ENCODE measurements at regions not wholly inside any gene's neighbourhood (a gene's known extent, or its start where the extent isn't known, plus 50 kb on each side); places are given as distances from the start of the nearest gene placed in this dataset.
"Not testable (repeated sequence)": the region's sequence is repeated elsewhere in the genome, so short reads cannot be mapped to it uniquely, and the experiment has no call there.

DNA sequence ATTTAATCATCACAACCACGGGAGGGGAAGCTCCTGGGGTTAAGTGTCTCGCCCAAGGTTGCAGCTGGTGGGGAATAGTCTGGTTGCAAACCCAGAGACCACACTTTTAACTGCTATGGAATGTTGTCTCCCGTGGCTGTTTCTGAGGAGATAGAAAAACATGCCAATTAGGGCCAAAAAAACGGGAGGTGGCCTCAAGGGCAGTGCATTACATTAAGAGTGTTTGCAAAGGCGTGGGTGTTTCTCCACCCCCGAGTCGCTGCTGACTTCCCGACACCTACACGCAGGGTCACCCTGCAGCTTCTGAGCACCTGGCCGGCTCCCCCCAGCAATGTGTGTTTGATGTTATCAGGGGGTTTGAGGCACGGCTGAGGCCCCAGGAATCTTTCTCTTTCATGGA lies 116.1 kb downstream of the NPIPA7 start:
- not testable (repeated sequence) for H3K4me1 ChIP-seq (ENCODE audit: control insufficient read depth, insufficient read depth, low read depth, low read length); H3K27ac ChIP-seq (ENCODE audit: low read length, poor library complexity, severe bottlenecking); H3K4me3 ChIP-seq (ENCODE audit: insufficient read depth in 1 of 2, low read depth in 1 of 2, low read length in 2 of 2); H3K9me3 ChIP-seq (ENCODE audit: control insufficient read depth, low read length); H2AFZ ChIP-seq (ENCODE audit: low read depth, low read length); H3K79me1 ChIP-seq (replicated peaks; ENCODE audit: low read length, poor library complexity, severe bottlenecking); DNase-seq; H2AK5ac ChIP-seq (ENCODE audit: low read length, severe bottlenecking); H4K91ac ChIP-seq (ENCODE audit: low read length); H3K14ac ChIP-seq (ENCODE audit: low read length in 2 of 2); H3K9ac ChIP-seq (ENCODE audit: low read length); H2BK5ac ChIP-seq (ENCODE audit: low read depth, low read length, poor library complexity, severe bottlenecking); H2BK15ac ChIP-seq (ENCODE audit: low read depth, poor library complexity, severe bottlenecking); H3K18ac ChIP-seq (ENCODE audit: low read depth in 1 of 2, low read length in 2 of 2); H2BK120ac ChIP-seq (ENCODE audit: low read depth, low read length); H3K23ac ChIP-seq (ENCODE audit: low read length in 2 of 2); H2BK12ac ChIP-seq (ENCODE audit: low read length in 2 of 2); H3K4ac ChIP-seq (ENCODE audit: low read depth in 1 of 2, low read length in 2 of 2); H3K27me3 ChIP-seq (ENCODE audit: control insufficient read depth in 1 of 2, insufficient read depth in 1 of 2, low read length in 2 of 2); H3K36me3 ChIP-seq (ENCODE audit: control insufficient read depth in 1 of 2, insufficient read depth in 2 of 2, low read depth in 1 of 2, low read length in 2 of 2); H3K4me2 ChIP-seq (ENCODE audit: low read length, poor library complexity, severe bottlenecking); H4K8ac ChIP-seq (ENCODE audit: low read length)
- no CpG with 5 or more reads among the region's 11 CpGs for WGBS

DNA sequence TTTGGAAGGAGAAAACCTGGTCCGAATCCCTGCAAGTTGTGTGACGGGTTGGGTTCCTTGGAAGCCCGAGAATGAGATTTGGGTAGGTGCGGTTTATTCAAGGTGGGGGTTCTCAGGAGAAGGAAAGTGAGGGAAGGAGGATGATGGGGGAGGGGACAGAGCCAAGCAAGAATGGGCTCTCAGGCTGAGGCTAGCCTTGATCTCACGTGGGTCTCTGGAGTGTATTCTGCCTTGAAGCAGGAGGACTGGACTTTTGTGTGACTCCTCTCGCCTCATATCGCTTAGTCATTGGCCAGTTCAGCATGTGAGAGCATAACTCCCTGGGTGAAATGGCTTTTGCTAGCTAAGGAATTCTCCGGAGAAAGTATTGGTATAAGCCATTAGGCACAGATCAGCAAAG lies 120.9 kb downstream of the NPIPA7 start:
- H3K27ac ChIP-seq (ENCODE audit: low read length, poor library complexity, severe bottlenecking); H3K79me1 ChIP-seq (replicated peaks; ENCODE audit: low read length, poor library complexity, severe bottlenecking); H2AK5ac ChIP-seq (ENCODE audit: low read length, severe bottlenecking); H3K9me3 ChIP-seq (ENCODE audit: control insufficient read depth, low read length); H2BK12ac ChIP-seq (ENCODE audit: low read length in 2 of 2); H3K14ac ChIP-seq (ENCODE audit: low read length in 2 of 2); DNase-seq; H2AFZ ChIP-seq (ENCODE audit: low read depth, low read length); H3K27me3 ChIP-seq (ENCODE audit: control insufficient read depth in 1 of 2, insufficient read depth in 1 of 2, low read length in 2 of 2); H4K8ac ChIP-seq (ENCODE audit: low read length); H3K23ac ChIP-seq (ENCODE audit: low read length in 2 of 2); H3K18ac ChIP-seq (ENCODE audit: low read depth in 1 of 2, low read length in 2 of 2); H4K91ac ChIP-seq (ENCODE audit: low read length); H3K4me2 ChIP-seq (ENCODE audit: low read length, poor library complexity, severe bottlenecking); H3K4me1 ChIP-seq (ENCODE audit: control insufficient read depth, insufficient read depth, low read depth, low read length); H3K9ac ChIP-seq (ENCODE audit: low read length); H2BK15ac ChIP-seq (ENCODE audit: low read depth, poor library complexity, severe bottlenecking); H3K4me3 ChIP-seq (ENCODE audit: insufficient read depth in 1 of 2, low read depth in 1 of 2, low read length in 2 of 2); H3K4ac ChIP-seq (ENCODE audit: low read depth in 1 of 2, low read length in 2 of 2); H3K36me3 ChIP-seq (ENCODE audit: control insufficient read depth in 1 of 2, insufficient read depth in 2 of 2, low read depth in 1 of 2, low read length in 2 of 2); H2BK120ac ChIP-seq (ENCODE audit: low read depth, low read length); H2BK5ac ChIP-seq (ENCODE audit: low read depth, low read length, poor library complexity, severe bottlenecking): not testable (repeated sequence)
- WGBS = no CpG with 5 or more reads among the region's 8 CpGs

DNA sequence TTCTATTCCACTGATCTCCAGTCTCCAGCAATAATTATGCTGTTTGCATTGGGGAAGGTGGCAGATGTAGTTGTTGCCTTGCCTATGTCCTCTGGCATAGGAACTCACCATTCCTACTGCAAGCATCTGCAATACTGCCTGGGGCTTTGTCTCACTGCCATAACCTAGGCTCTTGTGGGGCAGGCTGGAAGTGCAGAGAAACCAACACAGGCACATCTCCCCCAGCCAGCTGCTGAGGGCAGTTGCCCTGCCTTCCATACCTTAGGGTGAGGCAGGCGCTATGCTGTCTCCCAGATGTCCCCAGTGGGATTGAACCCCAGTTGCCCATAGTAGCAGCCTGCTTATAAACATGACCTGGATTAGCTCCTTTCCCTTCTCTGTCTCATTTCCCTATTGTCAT lies 128.1 kb downstream of the NPIPA7 start:
- WGBS = no CpG with 5 or more reads among the region's 1 CpG
- not testable (repeated sequence) for DNase-seq

DNA sequence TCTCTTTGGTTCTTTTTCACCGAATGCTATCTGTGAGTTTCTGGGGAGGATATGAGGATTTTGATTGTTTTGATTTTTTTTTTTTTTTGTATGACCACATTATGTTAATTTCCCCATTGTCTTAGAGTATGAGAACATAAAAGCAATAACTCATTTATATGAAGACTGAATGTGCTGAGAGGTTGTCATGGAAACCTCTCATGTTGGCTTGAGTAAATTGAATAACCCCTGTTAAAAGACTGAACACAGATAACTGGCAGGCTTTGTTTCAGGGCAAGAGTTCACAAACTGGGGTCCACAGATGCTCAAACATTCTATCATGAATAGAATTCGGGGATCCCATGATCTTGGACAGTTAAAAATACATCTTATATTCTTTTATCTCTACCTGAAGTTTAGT lies 129.4 kb downstream of the NPIPA7 start:
- H4K8ac ChIP-seq (ENCODE audit: low read length); DNase-seq; H2BK120ac ChIP-seq (ENCODE audit: low read depth, low read length); H2BK15ac ChIP-seq (ENCODE audit: low read depth, poor library complexity, severe bottlenecking); H4K91ac ChIP-seq (ENCODE audit: low read length); H3K4me3 ChIP-seq (ENCODE audit: insufficient read depth in 1 of 2, low read depth in 1 of 2, low read length in 2 of 2); H3K4me1 ChIP-seq (ENCODE audit: control insufficient read depth, insufficient read depth, low read depth, low read length); H3K27ac ChIP-seq (ENCODE audit: low read length, poor library complexity, severe bottlenecking); H2BK12ac ChIP-seq (ENCODE audit: low read length in 2 of 2); H2AK5ac ChIP-seq (ENCODE audit: low read length, severe bottlenecking); H3K18ac ChIP-seq (ENCODE audit: low read depth in 1 of 2, low read length in 2 of 2); H2BK5ac ChIP-seq (ENCODE audit: low read depth, low read length, poor library complexity, severe bottlenecking); H3K4me2 ChIP-seq (ENCODE audit: low read length, poor library complexity, severe bottlenecking); H3K23ac ChIP-seq (ENCODE audit: low read length in 2 of 2); H3K27me3 ChIP-seq (ENCODE audit: control insufficient read depth in 1 of 2, insufficient read depth in 1 of 2, low read length in 2 of 2); H2AFZ ChIP-seq (ENCODE audit: low read depth, low read length); H3K14ac ChIP-seq (ENCODE audit: low read length in 2 of 2); H3K9me3 ChIP-seq (ENCODE audit: control insufficient read depth, low read length); H3K36me3 ChIP-seq (ENCODE audit: control insufficient read depth in 1 of 2, insufficient read depth in 2 of 2, low read depth in 1 of 2, low read length in 2 of 2); H3K9ac ChIP-seq (ENCODE audit: low read length); H3K79me1 ChIP-seq (replicated peaks; ENCODE audit: low read length, poor library complexity, severe bottlenecking); H3K4ac ChIP-seq (ENCODE audit: low read depth in 1 of 2, low read length in 2 of 2): not testable (repeated sequence)
- no CpG with 5 or more reads among the region's 2 CpGs for WGBS

More for the DNA sequence above, 128.1 kb downstream of the NPIPA7 start:
- not testable (repeated sequence) for H3K79me1 ChIP-seq (replicated peaks; ENCODE audit: low read length, poor library complexity, severe bottlenecking); H3K18ac ChIP-seq (ENCODE audit: low read depth in 1 of 2, low read length in 2 of 2); H3K27me3 ChIP-seq (ENCODE audit: control insufficient read depth in 1 of 2, insufficient read depth in 1 of 2, low read length in 2 of 2); H3K14ac ChIP-seq (ENCODE audit: low read length in 2 of 2); H2BK5ac ChIP-seq (ENCODE audit: low read depth, low read length, poor library complexity, severe bottlenecking); H3K4me1 ChIP-seq (ENCODE audit: control insufficient read depth, insufficient read depth, low read depth, low read length); H3K4me2 ChIP-seq (ENCODE audit: low read length, poor library complexity, severe bottlenecking); H3K27ac ChIP-seq (ENCODE audit: low read length, poor library complexity, severe bottlenecking); H4K91ac ChIP-seq (ENCODE audit: low read length); H2BK12ac ChIP-seq (ENCODE audit: low read length in 2 of 2); H2BK15ac ChIP-seq (ENCODE audit: low read depth, poor library complexity, severe bottlenecking); H2BK120ac ChIP-seq (ENCODE audit: low read depth, low read length); H4K8ac ChIP-seq (ENCODE audit: low read length); H3K4me3 ChIP-seq (ENCODE audit: insufficient read depth in 1 of 2, low read depth in 1 of 2, low read length in 2 of 2); H3K4ac ChIP-seq (ENCODE audit: low read depth in 1 of 2, low read length in 2 of 2); H3K36me3 ChIP-seq (ENCODE audit: control insufficient read depth in 1 of 2, insufficient read depth in 2 of 2, low read depth in 1 of 2, low read length in 2 of 2); H2AK5ac ChIP-seq (ENCODE audit: low read length, severe bottlenecking); H3K9ac ChIP-seq (ENCODE audit: low read length); H2AFZ ChIP-seq (ENCODE audit: low read depth, low read length); H3K9me3 ChIP-seq (ENCODE audit: control insufficient read depth, low read length); H3K23ac ChIP-seq (ENCODE audit: low read length in 2 of 2)
